C4-2B (cell line): ENCODE measurements at regions not wholly inside any gene's neighbourhood (a gene's known extent, or its start where the extent isn't known, plus 50 kb on each side); places are given as distances from the start of the nearest gene placed in this dataset.

ENCODE experiments used
- CTCF ChIP-seq: fragments of 450-650 bp; conservative IDR thresholded peaks from 2 replicates; pipeline ENCODE4 v1.5.1; 2017; ENCODE audit warnings: mild to moderate bottlenecking
- ZFX ChIP-seq: fragments of 450-650 bp; IDR thresholded peaks from 2 replicates; pipeline ENCODE4 v1.6.1; 2017

GRCh38 chr13:109840893-109841287, 54.5 kb upstream of the IRS2 start:
- TF ChIP-seq CTCF (no peak), ZFX (no peak)
